Mesendoderm (in vitro differentiated cells): ENCODE measurements at regions not wholly inside any gene's neighbourhood (a gene's known extent, or its start where the extent isn't known, plus 50 kb on each side); places are given as distances from the start of the nearest gene placed in this dataset.

Source experiments
- DNase-seq: peaks from one replicate; pipeline ENCODE4 v3.0.0; 2013
- H2AK5ac ChIP-seq: 2 replicates; pipeline ENCODE4 v1.6.1; 2013; ENCODE audit warnings: low read length, inconsistent platforms
- H2BK120ac ChIP-seq: 2 replicates; pipeline ENCODE4 v1.6.1; 2013; ENCODE audit warnings: low read depth, mild to moderate bottlenecking, low read length, moderate library complexity, mixed read lengths
- H2BK15ac ChIP-seq: replicated peaks from 2 replicates; pipeline ENCODE4 v1.6.1; 2013; ENCODE audit warnings: low read depth, mild to moderate bottlenecking, moderate library complexity
- H2BK5ac ChIP-seq: 2 replicates; pipeline ENCODE4 v1.6.1; 2013; ENCODE audit warnings: low read length, inconsistent platforms
- H3K18ac ChIP-seq: 2 replicates; pipeline ENCODE4 v1.6.1; 2013; ENCODE audit warnings: mild to moderate bottlenecking, low read length, mixed read lengths
- H3K23ac ChIP-seq: one replicate; pipeline ENCODE4 v1.6.1; 2013; ENCODE audit warnings: low read length
- H3K27ac ChIP-seq: 2 replicates; pipeline ENCODE4 v1.5.1; 2013; ENCODE audit warnings: low read depth, mild to moderate bottlenecking, inconsistent platforms, low read length, moderate library complexity
- H3K27me3 ChIP-seq: 2 replicates; pipeline ENCODE4 v1.6.1; 2013; ENCODE audit warnings: low read length, control low read depth, mild to moderate bottlenecking, inconsistent platforms; ENCODE audit not compliant: insufficient read depth, poor library complexity
- H3K36me3 ChIP-seq: 2 replicates; pipeline ENCODE4 v1.6.1; 2013; ENCODE audit warnings: low read length, inconsistent platforms; ENCODE audit not compliant: control insufficient read depth, insufficient read depth
- H3K4ac ChIP-seq: one replicate; pipeline ENCODE4 v1.6.1; 2013; ENCODE audit warnings: low read depth, mild to moderate bottlenecking, low read length, moderate library complexity
- H3K4me1 ChIP-seq: 2 replicates; pipeline ENCODE4 v1.6.1; 2013; ENCODE audit warnings: low read depth, low read length, inconsistent platforms; ENCODE audit not compliant: control insufficient read depth
- H3K4me2 ChIP-seq: 2 replicates; pipeline ENCODE4 v1.6.1; 2013; ENCODE audit warnings: low read length
- H3K4me3 ChIP-seq: 2 replicates; pipeline ENCODE4 v1.5.1; 2013; ENCODE audit warnings: mild to moderate bottlenecking, low read length
- H3K56ac ChIP-seq: one replicate; pipeline ENCODE4 v1.6.1; 2013; ENCODE audit warnings: low read length
- H3K79me1 ChIP-seq: 2 replicates; pipeline ENCODE4 v1.6.1; 2013; ENCODE audit warnings: low read length, inconsistent platforms
- H3K79me2 ChIP-seq: 2 replicates; pipeline ENCODE4 v1.6.1; 2013; ENCODE audit warnings: mild to moderate bottlenecking, low read length; ENCODE audit not compliant: control insufficient read depth, insufficient read depth
- H3K9ac ChIP-seq: 2 replicates; pipeline ENCODE4 v1.6.1; 2013; ENCODE audit warnings: low read length, inconsistent platforms
- H4K5ac ChIP-seq: one replicate; pipeline ENCODE4 v1.6.1; 2013; ENCODE audit warnings: low read length
- H4K8ac ChIP-seq: one replicate; pipeline ENCODE4 v1.6.1; 2013; ENCODE audit warnings: low read depth, mild to moderate bottlenecking, control low read depth, low read length, moderate library complexity
- WGBS: extraction: QIAGEN DNeasy Blood & Tissue Kit; methylation state at CpG from one replicate; pipeline ENCODE4 v1.1.7; 2013; ENCODE audit warnings: low lambda C conversion rate, missing lambda C conversion rate; ENCODE audit not compliant: insufficient coverage; ENCODE audit errors: extremely low coverage; 5-methylcytosine and 5-hydroxymethylcytosine counted together

GRCh38 chr18:57920036-57920435 lies 116.9 kb upstream of the ATP8B1 start:
- WGBS, result no CpG with 5 or more reads among the region's 1 CpG
- Histone ChIP-seq H4K8ac (no peak overlapping the region), H3K27me3 (no peaks in the 10 kb centered on the region), H2BK15ac (no peak overlapping the region), H4K5ac (no peak overlapping the region), H2BK5ac (no peak overlapping the region), H3K9ac (no peak overlapping the region), H2BK120ac (no peak overlapping the region), H3K79me2 (no peaks in the 10 kb centered on the region), H3K4ac (no peak overlapping the region), H3K79me1 (no peaks in the 10 kb centered on the region), H3K4me2 (no peak overlapping the region), H3K56ac (no peak overlapping the region), H3K18ac (no peak overlapping the region), H3K4me3 (no peak overlapping the region), H3K36me3 (no peaks in the 10 kb centered on the region), H2AK5ac (no peak overlapping the region), H3K23ac (no peak overlapping the region), H3K27ac (no peak overlapping the region), H3K4me1 (no peaks in the 10 kb centered on the region)
- DNase-seq, result no peak

GRCh38 chr18:57918601-57919000 lies 115.5 kb upstream of the ATP8B1 start:
- Histone ChIP-seq H3K4me1 (no peaks in the 10 kb centered on the region), H2BK15ac (no peak overlapping the region), H3K79me1 (no peaks in the 10 kb centered on the region), H3K9ac (no peak overlapping the region), H3K4ac (no peak overlapping the region), H3K36me3 (no peaks in the 10 kb centered on the region), H3K27me3 (no peaks in the 10 kb centered on the region), H3K79me2 (no peaks in the 10 kb centered on the region), H3K56ac (no peak overlapping the region), H2BK120ac (no peak overlapping the region), H3K27ac (no peak overlapping the region), H3K4me2 (no peak overlapping the region), H3K23ac (no peak overlapping the region), H2AK5ac (no peak overlapping the region), H3K4me3 (no peak overlapping the region), H3K18ac (no peak overlapping the region), H4K8ac (no peak overlapping the region), H2BK5ac (no peak overlapping the region), H4K5ac (no peak overlapping the region)
- no CpG with 5 or more reads among the region's 3 CpGs for WGBS
- no peak for DNase-seq

DNA sequence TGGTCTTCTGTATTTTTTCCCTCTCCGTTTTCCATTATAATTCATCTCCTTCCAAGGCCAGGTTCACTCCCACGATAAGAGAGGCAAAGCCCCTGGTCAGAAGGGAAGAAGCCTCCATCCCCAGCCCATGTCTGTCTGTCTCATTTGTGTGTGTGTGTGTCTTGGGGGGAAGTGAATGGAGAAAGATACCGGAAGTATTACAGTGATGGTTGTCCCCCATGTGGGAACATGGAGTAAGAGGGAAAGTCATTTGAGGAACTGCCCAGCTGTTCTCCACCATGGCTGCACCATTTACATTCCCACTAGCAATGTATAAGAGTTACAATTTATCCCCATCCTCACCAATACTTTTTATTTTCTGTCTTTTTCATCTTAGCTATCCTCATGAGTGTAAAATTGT lies 113.6 kb upstream of the ATP8B1 start:
- no peak overlapping the region for H3K4me3 ChIP-seq
- no peak overlapping the region for H3K56ac ChIP-seq
- no peaks in the 10 kb centered on the region for H3K79me1 ChIP-seq
- H2AK5ac ChIP-seq, result no peak overlapping the region
- no peaks in the 10 kb centered on the region for H3K79me2 ChIP-seq
- H3K27me3 ChIP-seq, result no peaks in the 10 kb centered on the region
- H2BK5ac ChIP-seq, result no peak overlapping the region
- H2BK120ac ChIP-seq, result no peak overlapping the region
- WGBS, result no CpG with 5 or more reads among the region's 3 CpGs
- H3K23ac ChIP-seq, result no peak overlapping the region
- no peak overlapping the region for H3K18ac ChIP-seq
- H3K9ac ChIP-seq, result no peak overlapping the region
- H3K4me2 ChIP-seq, result no peak overlapping the region
- H4K8ac ChIP-seq, result no peak overlapping the region
- no peak overlapping the region for H2BK15ac ChIP-seq
- no peak for DNase-seq
- H3K27ac ChIP-seq, result no peak overlapping the region
- H3K4me1 ChIP-seq, result no peaks in the 10 kb centered on the region
- H3K36me3 ChIP-seq, result no peaks in the 10 kb centered on the region
- no peak overlapping the region for H3K4ac ChIP-seq
- no peak overlapping the region for H4K5ac ChIP-seq

DNA sequence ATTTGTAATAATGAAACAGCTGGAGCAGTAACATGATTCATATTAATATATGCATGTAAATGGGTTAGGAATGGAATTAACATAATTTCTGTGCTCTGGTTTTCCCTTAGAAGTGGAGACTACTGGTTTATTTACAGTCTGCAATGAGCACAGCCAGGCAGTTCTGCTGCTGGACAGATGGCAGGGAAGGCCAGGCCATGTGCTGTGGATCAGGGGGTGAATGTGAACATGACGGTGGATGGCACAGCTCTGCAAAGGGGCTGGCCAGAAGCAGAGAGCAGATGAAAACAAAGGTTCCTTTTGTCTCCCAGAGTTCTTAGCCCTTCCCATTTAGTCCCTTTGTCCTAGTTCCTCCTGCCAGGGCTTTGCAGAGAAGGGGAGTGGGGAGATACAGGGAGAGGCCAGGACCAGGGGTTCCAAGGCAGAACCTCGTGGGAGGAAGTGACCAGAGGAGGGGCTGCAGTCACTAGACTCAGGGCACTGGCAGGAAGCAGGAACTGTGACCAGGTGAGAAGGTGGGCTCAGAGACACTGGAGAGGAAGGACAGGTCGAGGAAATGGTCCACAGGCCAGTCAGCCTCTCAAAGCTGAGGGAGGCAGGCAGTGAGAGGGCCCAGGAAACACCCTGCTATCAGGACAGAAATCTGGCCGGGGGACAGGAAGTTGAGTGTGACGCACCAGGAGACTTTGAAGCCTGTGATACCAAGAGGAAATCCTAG lies 112.9 kb upstream of the ATP8B1 start:
- Histone ChIP-seq H3K18ac (no peak overlapping the region), H3K56ac (no peak overlapping the region), H3K79me2 (no peaks in the 10 kb centered on the region), H3K4me1 (no peaks in the 10 kb centered on the region), H2BK5ac (no peak overlapping the region), H3K23ac (no peak overlapping the region), H4K5ac (no peak overlapping the region), H2BK15ac (no peak overlapping the region), H3K36me3 (no peaks in the 10 kb centered on the region), H3K4me2 (no peak overlapping the region), H2AK5ac (no peak overlapping the region), H3K4me3 (no peak overlapping the region), H3K4ac (no peak overlapping the region), H3K27ac (no peak overlapping the region), H3K27me3 (no peaks in the 10 kb centered on the region), H4K8ac (no peak overlapping the region), H2BK120ac (no peak overlapping the region), H3K9ac (no peak overlapping the region), H3K79me1 (no peaks in the 10 kb centered on the region)
- WGBS, result no CpG with 5 or more reads among the region's 5 CpGs
- DNase-seq, result peak; percentile 18

- Histone ChIP-seq H4K8ac (no peak overlapping the region), H3K4me2 (no peak overlapping the region), H2BK120ac (no peak overlapping the region), H3K27ac (no peak overlapping the region), H2AK5ac (no peak overlapping the region), H3K79me2 (no peaks in the 10 kb centered on the region), H3K36me3 (no peaks in the 10 kb centered on the region), H3K4ac (no peak overlapping the region), H3K56ac (no peak overlapping the region), H3K27me3 (no peaks in the 10 kb centered on the region), H3K23ac (no peak overlapping the region), H3K9ac (no peak overlapping the region), H4K5ac (no peak overlapping the region), H3K18ac (no peak overlapping the region), H3K4me3 (no peak overlapping the region), H3K79me1 (no peaks in the 10 kb centered on the region), H3K4me1 (no peaks in the 10 kb centered on the region), H2BK5ac (no peak overlapping the region), H2BK15ac (no peak overlapping the region)
- DNase-seq, result no peak
- no CpG with 5 or more reads among the region's 2 CpGs for WGBS
Measured at GRCh38 chr18:57915248-57915647, 112.1 kb upstream of the ATP8B1 start.

DNA sequence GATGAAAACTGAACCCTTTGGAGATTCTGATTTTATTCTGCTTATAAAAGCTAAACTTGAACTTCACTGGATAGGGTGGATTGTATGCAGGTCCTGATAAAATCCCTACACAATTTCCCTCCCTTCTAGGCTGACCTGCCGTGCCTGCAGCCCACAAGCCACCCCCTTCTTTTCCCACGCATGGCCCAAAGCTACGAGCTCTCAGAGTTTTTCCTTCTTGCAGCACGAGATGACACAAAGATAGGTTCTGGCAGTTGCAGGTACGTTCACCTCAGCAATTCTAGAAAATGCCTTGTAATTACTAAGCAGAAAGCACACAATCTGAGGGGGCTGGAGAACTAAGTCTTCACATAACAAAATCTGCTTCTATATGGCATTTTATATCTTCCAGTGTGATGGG lies 110.6 kb upstream of the ATP8B1 start:
- no peak overlapping the region for H3K27ac ChIP-seq
- H3K36me3 ChIP-seq, result no peaks in the 10 kb centered on the region
- H3K79me2 ChIP-seq, result no peaks in the 10 kb centered on the region
- H2BK120ac ChIP-seq, result no peak overlapping the region
- no peak for DNase-seq
- no peak overlapping the region for H3K4me2 ChIP-seq
- H3K9ac ChIP-seq, result no peak overlapping the region
- H3K4me1 ChIP-seq, result no peaks in the 10 kb centered on the region
- no peak overlapping the region for H3K4me3 ChIP-seq
- no peaks in the 10 kb centered on the region for H3K27me3 ChIP-seq
- H3K4ac ChIP-seq, result no peak overlapping the region
- no peak overlapping the region for H3K23ac ChIP-seq
- H3K18ac ChIP-seq, result no peak overlapping the region
- H2BK5ac ChIP-seq, result no peak overlapping the region
- H4K5ac ChIP-seq, result no peak overlapping the region
- no CpG with 5 or more reads among the region's 5 CpGs for WGBS
- H2BK15ac ChIP-seq, result no peak overlapping the region
- H4K8ac ChIP-seq, result no peak overlapping the region
- H3K79me1 ChIP-seq, result no peaks in the 10 kb centered on the region
- no peak overlapping the region for H2AK5ac ChIP-seq
- no peak overlapping the region for H3K56ac ChIP-seq
